NB4 (cell line): ENCODE measurements at regions not wholly inside any gene's neighbourhood (a gene's known extent, or its start where the extent isn't known, plus 50 kb on each side); places are given as distances from the start of the nearest gene placed in this dataset.

Source experiments
- DNase-seq: peaks from one replicate; pipeline ENCODE4 v3.0.0; 2010; ENCODE audit warnings: low read depth
- H3K4me3 ChIP-seq: one replicate; pipeline ENCODE4 v1.5.1; 2011; ENCODE audit warnings: mild to moderate bottlenecking, low read depth, low read length, moderate library complexity
- MYC ChIP-seq: IDR thresholded peaks from 2 replicates; pipeline ENCODE4 v1.6.1; 2011; ENCODE audit warnings: low read depth, low read length
- POLR2A ChIP-seq: IDR thresholded peaks from 2 replicates; pipeline ENCODE4 v1.6.1; 2011; ENCODE audit warnings: mild to moderate bottlenecking; ENCODE audit not compliant: insufficient read length; ENCODE audit errors: extremely low read depth
- TF ChIP-seq, protein P1 (sequence below): IDR thresholded peaks from one replicate; pipeline ENCODE4 v1.5.1; 2012; ENCODE audit warnings: low read depth, low read length
- TF ChIP-seq, protein P2 (sequence below): IDR thresholded peaks from 2 replicates; pipeline ENCODE4 v1.6.1; 2011; ENCODE audit warnings: low read depth, low read length

GRCh38 chr9:86555661-86556060, 201.5 kb upstream of the TUT7 start:
- no peak for DNase-seq
- TF ChIP-seq MYC (no peak), POLR2A (no peak)
- TF ChIP-seq, protein P1, sequence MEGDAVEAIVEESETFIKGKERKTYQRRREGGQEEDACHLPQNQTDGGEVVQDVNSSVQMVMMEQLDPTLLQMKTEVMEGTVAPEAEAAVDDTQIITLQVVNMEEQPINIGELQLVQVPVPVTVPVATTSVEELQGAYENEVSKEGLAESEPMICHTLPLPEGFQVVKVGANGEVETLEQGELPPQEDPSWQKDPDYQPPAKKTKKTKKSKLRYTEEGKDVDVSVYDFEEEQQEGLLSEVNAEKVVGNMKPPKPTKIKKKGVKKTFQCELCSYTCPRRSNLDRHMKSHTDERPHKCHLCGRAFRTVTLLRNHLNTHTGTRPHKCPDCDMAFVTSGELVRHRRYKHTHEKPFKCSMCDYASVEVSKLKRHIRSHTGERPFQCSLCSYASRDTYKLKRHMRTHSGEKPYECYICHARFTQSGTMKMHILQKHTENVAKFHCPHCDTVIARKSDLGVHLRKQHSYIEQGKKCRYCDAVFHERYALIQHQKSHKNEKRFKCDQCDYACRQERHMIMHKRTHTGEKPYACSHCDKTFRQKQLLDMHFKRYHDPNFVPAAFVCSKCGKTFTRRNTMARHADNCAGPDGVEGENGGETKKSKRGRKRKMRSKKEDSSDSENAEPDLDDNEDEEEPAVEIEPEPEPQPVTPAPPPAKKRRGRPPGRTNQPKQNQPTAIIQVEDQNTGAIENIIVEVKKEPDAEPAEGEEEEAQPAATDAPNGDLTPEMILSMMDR = no peak
- TF ChIP-seq, protein P2, sequence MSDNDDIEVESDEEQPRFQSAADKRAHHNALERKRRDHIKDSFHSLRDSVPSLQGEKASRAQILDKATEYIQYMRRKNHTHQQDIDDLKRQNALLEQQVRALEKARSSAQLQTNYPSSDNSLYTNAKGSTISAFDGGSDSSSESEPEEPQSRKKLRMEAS = no peak
- H3K4me3 ChIP-seq = no peak overlapping the region

DNA sequence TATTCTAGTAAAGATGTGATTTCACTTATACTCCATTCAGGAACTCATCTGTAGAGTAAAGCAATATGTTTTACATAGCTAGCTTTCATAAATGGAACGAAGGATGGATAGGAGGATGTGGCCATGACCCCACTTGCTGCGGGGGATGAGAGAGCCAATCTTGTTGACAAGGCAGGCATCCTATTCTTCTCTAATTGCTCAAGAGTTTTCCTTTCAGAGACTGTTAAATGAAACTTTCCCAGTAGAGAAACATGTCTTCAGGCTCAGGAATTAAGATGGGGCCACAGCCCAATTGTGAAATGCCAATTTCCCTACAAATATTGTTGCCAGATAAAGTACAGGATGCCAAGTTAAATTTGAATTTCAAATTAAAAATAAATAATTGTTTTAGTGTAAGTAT, 196.2 kb upstream of the TUT7 start:
- TF ChIP-seq POLR2A (no peak), MYC (no peak)
- TF ChIP-seq, protein P1 = no peak
- TF ChIP-seq, protein P2 = no peak
- DNase-seq = no peak

DNA sequence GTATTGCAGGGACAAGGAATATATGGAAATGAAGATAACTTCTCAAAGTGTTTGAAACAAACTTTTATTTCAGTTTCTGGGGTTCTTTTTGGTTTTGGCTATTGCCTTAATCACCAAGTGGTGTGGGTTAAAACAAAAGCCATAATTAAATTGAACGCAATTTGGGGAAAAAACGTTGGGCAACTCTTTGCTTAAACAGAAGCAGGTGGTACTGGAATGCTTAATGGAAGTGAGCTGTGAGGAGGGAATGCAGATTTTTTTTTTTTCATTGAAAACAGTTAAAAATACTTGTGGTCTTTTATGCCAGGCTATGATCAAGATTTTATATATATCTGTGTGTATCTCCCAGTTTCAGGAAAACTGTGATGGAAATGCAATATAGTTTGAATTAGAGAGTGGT, 195.7 kb upstream of the TUT7 start:
- no peak for TF ChIP-seq MYC
- TF ChIP-seq, protein P2 = no peak
- no peak for TF ChIP-seq POLR2A
- TF ChIP-seq, protein P1 = no peak
- DNase-seq = no peak
- H3K4me3 ChIP-seq = no peak overlapping the region

More for the DNA sequence above, 196.2 kb upstream of the TUT7 start:
- no peak overlapping the region for H3K4me3 ChIP-seq

- H3K4me3 ChIP-seq = no peak overlapping the region
- no peak for TF ChIP-seq POLR2A
- DNase-seq = no peak
Observed at GRCh38 chr9:86549401-86549811, 195.2 kb upstream of the TUT7 start.

DNA sequence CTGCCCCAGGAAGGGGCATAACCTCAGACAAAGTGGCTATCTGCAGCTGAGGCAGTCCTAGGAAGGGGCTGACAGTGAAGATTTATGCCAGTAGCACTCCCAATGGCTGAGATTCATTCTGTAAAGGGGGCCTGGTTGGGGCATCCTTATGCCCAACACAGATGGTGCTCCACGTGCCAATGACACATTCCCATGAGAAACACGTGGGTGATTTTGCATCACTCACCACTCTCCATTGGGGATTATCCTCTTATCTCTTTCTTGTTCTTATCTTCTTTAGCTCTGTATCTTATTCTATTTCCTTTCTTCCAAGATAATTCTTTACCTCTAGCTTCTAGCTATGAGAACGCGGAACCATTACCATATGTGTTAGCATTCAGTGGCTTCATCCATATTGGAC, 194.0 kb upstream of the TUT7 start:
- H3K4me3 ChIP-seq = no peak overlapping the region
- TF ChIP-seq MYC = no peak
- TF ChIP-seq, protein P1 = no peak
- TF ChIP-seq POLR2A = no peak
- TF ChIP-seq, protein P2 = no peak
- DNase-seq = no peak

DNA sequence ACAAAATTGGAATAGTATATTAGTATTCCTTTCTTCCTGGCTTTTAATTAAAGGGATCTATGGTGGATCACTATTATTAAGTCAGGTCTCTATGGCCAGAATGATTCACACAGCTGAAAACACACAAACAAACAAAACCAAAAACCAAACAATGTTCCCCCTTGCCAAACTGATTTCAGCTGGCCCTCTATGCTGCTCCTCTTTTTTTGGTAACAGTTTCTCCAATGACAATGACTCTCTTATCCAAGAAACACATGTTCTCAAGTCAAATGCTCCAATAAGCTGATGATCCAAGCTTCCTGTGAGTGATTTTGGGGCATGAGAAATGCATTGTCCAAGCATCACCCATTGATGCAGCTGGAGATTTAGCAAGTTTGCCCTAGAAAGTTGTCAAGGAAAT, 193.4 kb upstream of the TUT7 start:
- DNase-seq = no peak
- TF ChIP-seq, protein P2 = no peak
- no peak for TF ChIP-seq MYC
- TF ChIP-seq POLR2A = no peak
- no peak overlapping the region for H3K4me3 ChIP-seq

- TF ChIP-seq MYC (no peak), POLR2A (no peak)
- TF ChIP-seq, protein P1 = no peak
- TF ChIP-seq, protein P2 = no peak
- no peak for DNase-seq
- H3K4me3 ChIP-seq = no peak overlapping the region
Observed at GRCh38 chr9:86546712-86547111, 192.5 kb upstream of the TUT7 start.
